HG03025 (cell line): ENCODE measurements at regions not wholly inside any gene's neighbourhood (a gene's known extent, or its start where the extent isn't known, plus 50 kb on each side); places are given as distances from the start of the nearest gene placed in this dataset.

Experiments used
- ATAC-seq: cut with Tn5 transposase; IDR thresholded peaks from one replicate; pipeline ENCODE4 v1.9.1; 2021; ENCODE audit warnings: mild to moderate bottlenecking, moderate library complexity; ENCODE audit not compliant: unreplicated experiment, low FRiP score

GRCh38 chr5:68468322-68468721 lies 252.8 kb downstream of the PIK3R1 start:
- no peak for ATAC-seq

DNA sequence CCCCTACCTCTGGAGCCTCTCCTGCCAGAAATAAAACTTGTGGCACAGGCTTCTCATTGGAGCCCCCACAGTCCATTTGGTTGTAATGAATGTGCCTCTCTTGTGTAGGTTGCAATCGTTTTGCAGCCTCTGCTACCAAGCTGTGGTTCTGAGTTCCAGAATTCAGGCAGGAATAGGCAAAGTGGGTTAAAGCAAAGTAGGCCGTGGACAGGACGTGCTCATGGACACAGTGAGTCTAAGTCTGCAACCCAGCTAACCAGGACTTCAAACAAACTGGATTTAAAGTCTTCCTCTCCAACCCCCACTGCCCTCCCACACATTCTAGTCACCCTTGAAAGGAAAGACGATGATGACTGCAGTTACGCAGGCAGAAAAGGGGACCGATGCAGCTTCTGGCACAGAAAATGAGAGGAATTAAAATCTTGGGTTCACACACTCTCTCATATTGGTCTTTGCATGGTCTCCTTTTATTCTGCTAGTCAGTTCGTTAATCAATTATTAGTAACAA lies 260.0 kb downstream of the PIK3R1 start:
- no peak for ATAC-seq

GRCh38 chr5:68476854-68477253 lies 261.3 kb downstream of the PIK3R1 start:
- ATAC-seq: no peak

DNA sequence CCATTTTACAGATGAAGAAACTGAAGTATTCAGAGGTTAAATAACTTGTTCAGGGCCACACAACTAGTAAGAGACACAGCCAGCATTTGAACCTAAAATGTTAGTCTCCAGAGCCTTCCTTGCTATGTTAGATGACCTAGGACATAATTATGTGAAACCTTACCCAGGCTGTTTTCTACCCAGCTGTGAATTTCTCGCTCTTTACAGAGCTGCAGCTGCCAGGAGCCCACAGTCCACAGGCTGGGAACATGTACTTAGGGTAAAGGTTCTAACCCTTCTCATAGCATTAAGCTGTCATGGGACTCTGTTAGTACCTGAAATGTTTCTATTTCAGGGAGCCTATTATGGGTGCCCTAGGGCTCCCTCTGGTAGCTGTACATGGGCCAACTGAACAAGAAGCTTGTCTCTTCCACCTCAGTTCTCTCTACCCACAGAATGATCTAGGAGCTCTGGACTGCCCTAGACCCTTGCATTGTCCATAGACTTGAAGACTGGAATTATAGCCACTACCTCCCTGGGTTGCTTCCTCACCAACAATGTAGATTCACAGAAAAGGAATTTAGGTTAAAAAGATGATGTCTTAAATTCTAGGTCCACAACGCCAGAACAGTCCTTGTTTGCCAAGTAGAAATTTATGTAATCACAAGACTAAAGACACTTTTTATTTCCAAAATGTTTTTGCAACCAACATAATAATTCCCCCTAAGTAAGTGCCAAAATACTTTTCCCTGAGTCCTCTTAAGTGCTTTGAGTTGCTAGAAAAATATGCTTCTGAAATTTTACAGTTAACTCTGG lies 262.9 kb downstream of the PIK3R1 start:
- ATAC-seq: no peak

GRCh38 chr5:68479524-68479923 lies 264.0 kb downstream of the PIK3R1 start:
- no peak for ATAC-seq

- ATAC-seq: no peak
Measured at GRCh38 chr5:68480335-68480940, 264.9 kb downstream of the PIK3R1 start.

- ATAC-seq: no peak
Measured at GRCh38 chr5:68482199-68482598, 266.6 kb downstream of the PIK3R1 start.

- no peak for ATAC-seq
Measured at GRCh38 chr5:68484307-68485068, 268.9 kb downstream of the PIK3R1 start.

GRCh38 chr5:68489556-68489955 lies 274.0 kb downstream of the PIK3R1 start:
- no peak for ATAC-seq

DNA sequence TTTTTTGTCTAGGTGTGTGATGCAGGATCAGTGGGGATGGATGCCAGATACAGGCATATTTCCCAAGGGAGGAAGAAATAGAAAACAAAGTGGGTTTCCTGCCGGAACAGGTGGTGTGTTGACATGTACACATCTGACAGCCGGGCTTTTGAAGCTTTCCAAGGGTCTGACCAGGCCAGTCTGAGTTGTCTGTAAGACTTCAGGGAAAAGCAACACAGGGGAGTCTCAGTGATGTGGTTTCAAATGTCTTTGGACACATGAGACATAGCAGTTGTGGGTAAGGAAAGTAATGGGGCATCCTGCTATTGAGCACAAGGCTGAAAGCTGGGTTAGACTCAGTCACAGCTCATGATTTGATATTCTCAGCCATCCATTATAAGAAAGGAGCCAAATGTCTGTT lies 274.9 kb downstream of the PIK3R1 start:
- ATAC-seq: no peak

- ATAC-seq: no peak
Measured at GRCh38 chr5:68494771-68495170, 279.2 kb downstream of the PIK3R1 start.

- ATAC-seq: no peak
Measured at GRCh38 chr5:68499987-68500386, 284.4 kb downstream of the PIK3R1 start.

GRCh38 chr5:68500813-68501212 lies 285.3 kb downstream of the PIK3R1 start:
- no peak for ATAC-seq

GRCh38 chr5:68502531-68502930 lies 287.0 kb downstream of the PIK3R1 start:
- no peak for ATAC-seq

- ATAC-seq: no peak
Measured at GRCh38 chr5:68504306-68504705, 288.8 kb downstream of the PIK3R1 start.

- no peak for ATAC-seq
Measured at GRCh38 chr5:68505917-68506860, 290.6 kb downstream of the PIK3R1 start.

- no peak for ATAC-seq
Measured at GRCh38 chr5:68515514-68515913, 300.0 kb downstream of the PIK3R1 start.

DNA sequence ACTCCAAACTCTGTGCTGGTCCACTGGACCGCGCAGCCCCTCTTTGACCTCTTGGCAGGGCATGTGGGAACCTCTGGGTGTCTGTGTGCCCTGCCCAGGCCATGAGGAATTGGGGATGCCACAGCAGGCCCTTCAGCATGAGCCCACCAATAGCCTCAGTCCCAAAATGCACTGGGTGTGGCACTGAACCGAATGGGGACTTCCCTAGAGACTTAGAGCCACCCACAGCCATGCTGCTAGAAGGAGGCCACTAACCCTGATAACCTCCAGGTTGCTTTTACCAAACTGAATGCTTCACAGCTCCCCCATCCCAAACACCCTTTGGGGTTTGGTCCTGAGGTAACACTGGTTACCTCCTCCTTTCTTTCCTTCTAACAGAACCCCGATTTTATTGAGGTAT lies 302.7 kb downstream of the PIK3R1 start:
- ATAC-seq: no peak

- no peak for ATAC-seq
Measured at GRCh38 chr5:68519143-68519542, 303.6 kb downstream of the PIK3R1 start.

DNA sequence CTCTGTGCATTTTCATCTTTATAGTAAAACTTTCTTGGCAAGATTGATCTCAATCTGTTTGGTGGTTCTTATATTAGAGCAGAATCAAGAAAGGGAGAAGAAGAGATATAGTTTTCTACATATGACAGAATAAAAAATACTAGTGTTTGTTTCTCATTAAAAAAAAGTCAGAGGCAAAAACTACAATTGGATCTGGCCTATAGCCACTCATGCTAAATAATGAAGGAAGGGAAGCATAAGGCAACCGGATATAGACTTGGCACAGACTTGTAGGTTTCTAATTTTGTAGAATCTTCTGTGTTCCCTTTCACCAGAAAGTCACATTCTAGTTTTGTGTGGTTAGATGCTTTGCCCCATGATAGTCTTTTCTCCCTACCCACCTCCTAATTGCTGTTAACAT lies 306.2 kb downstream of the PIK3R1 start:
- no peak for ATAC-seq
